Muscle layer of colon (tissue), 2 donors: ENCODE measurements at regions not wholly inside any gene's neighbourhood (a gene's known extent, or its start where the extent isn't known, plus 50 kb on each side); places are given as distances from the start of the nearest gene placed in this dataset.

Experiments used
- H3K27ac ChIP-seq: one replicate; pipeline ENCODE4 v1.7.0; 2013; ENCODE audit warnings: low read depth, mild to moderate bottlenecking, low read length, moderate library complexity
- H3K27me3 ChIP-seq, 2 donors: one replicate each; pipeline ENCODE4 v1.7.0; 2013; ENCODE audit warnings: low read length in 2 of 2, mild to moderate bottlenecking in 2 of 2; ENCODE audit not compliant: insufficient read depth in 2 of 2, control insufficient read depth in 1 of 2
- H3K36me3 ChIP-seq: one replicate; pipeline ENCODE4 v1.7.0; 2013; ENCODE audit warnings: mild to moderate bottlenecking, low read length; ENCODE audit not compliant: insufficient read depth
- H3K4me1 ChIP-seq: one replicate; pipeline ENCODE4 v1.7.0; 2013; ENCODE audit warnings: mild to moderate bottlenecking, low read length; ENCODE audit not compliant: insufficient read depth
- H3K4me3 ChIP-seq, 2 donors: one replicate each; pipeline ENCODE4 v1.7.0; 2013; ENCODE audit warnings: low read length in 2 of 2, low read depth in 1 of 2, mild to moderate bottlenecking in 1 of 2, moderate library complexity in 1 of 2
- H3K9ac ChIP-seq: one replicate; pipeline ENCODE4 v1.7.0; 2013; ENCODE audit warnings: low read length
- H3K9me3 ChIP-seq: one replicate; pipeline ENCODE4 v1.7.0; 2013; ENCODE audit warnings: mild to moderate bottlenecking, low read length
- donor health status: abdominal sarcoma.
- donor health status: Adenocarcinoma of cecum.

GRCh38 chr5:171646102-171647042, 139.2 kb upstream of the SMIM23 start:
- H3K27ac ChIP-seq = no peak overlapping the region
- no peak overlapping the region for H3K9ac ChIP-seq
- no peak overlapping the region for H3K4me3 ChIP-seq
- peaks cover 0 to 18% of the 10 kb centered on the region in 2 donors for H3K27me3 ChIP-seq
- no peaks in the 10 kb centered on the region for H3K36me3 ChIP-seq
- no peaks in the 10 kb centered on the region for H3K9me3 ChIP-seq
- no peaks in the 10 kb centered on the region for H3K4me1 ChIP-seq

DNA sequence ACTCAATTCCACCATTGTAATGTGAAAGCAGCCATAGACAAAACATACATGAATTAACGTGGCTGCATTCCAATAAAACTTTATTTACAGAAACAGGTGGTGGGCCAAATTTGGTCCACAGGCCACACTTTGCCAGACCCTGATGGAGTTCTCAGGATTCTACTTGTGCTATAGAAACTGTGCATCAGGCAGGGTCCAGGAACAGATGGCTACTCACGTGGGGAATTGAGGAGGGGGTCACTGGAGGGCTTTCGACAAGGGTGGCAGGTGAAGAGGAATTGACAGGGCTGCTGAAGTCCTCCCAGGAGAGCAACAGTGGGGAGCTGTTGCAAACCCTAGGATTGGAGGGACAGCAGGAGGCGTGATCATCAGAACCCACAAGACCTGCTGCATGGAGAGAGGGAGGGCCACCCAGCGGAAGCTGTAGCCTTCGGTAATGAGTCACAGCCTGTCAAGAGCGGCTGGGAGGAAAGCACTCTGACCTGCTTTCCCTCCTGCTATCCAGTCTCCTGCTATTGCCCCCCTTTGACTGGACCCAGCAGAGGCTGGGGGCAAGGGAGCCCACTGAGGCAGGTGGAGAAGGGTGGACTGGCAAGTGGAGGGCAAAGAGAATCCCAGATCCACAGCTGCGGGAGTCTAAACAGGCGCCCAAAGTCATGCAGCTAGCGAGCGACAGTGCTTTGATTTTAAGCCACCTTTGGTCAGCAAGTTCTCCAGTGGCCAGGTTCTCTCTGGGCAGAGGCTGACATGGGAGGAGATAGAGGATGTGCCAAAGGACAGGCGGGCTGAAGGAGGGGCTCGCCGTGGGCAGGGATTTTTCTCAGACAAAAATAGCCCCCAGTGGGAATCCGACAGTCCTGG, 138.3 kb upstream of the SMIM23 start:
- Histone ChIP-seq H3K4me3 (no peak overlapping the region), H3K27ac (no peak overlapping the region)

GRCh38 chr5:171647904-171648260, 137.7 kb upstream of the SMIM23 start:
- Histone ChIP-seq H3K9me3 (no peaks in the 10 kb centered on the region), H3K27ac (no peak overlapping the region), H3K27me3 (peaks cover 0 to 18% of the 10 kb centered on the region in 2 donors), H3K4me3 (no peak overlapping the region), H3K4me1 (no peaks in the 10 kb centered on the region), H3K9ac (no peak overlapping the region), H3K36me3 (no peaks in the 10 kb centered on the region)

More for the DNA sequence above, 138.3 kb upstream of the SMIM23 start:
- H3K9me3 ChIP-seq = no peaks in the 10 kb centered on the region
- H3K4me1 ChIP-seq = no peaks in the 10 kb centered on the region
- H3K36me3 ChIP-seq = no peaks in the 10 kb centered on the region
- peaks cover 0 to 18% of the 10 kb centered on the region in 2 donors for H3K27me3 ChIP-seq
- H3K9ac ChIP-seq = no peak overlapping the region

DNA sequence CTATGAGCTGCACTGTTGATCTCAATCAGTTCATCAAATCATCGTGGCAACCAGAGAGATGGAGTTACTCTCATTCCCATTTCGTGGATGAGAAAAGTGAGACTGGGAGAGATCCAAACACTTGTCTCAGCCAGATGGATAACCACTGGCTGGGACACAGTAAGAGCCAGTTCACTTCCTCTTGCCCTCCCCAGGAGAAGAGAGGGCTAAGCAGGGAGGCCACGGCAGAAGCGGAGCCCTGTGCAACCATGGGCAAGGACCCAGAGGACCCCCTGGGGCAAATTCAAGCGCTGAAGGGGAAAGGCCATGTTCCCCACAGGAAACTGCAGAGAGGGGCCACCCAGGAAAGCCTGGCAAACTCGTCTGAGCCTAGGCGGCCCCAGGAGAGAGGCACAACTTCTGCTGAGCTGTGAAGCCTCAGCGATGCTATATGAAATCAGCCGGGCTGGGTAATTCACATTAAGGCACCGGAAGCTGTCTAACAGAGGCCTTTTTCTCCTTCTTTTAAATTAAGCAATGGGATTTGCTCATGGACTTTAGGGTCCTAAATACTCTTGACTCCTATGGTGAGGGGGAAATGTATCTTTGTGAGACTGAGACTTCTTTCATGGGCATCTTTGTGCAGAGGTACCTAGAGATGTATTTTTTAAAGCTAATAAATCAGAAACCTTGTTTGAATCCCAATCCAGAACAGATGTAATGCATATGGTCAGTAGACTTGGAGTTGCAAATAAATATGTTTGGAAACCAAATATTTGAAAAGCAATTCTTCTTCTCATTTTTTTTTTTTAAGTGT, 137.1 kb upstream of the SMIM23 start:
- no peaks in the 10 kb centered on the region for H3K9me3 ChIP-seq
- H3K36me3 ChIP-seq = no peaks in the 10 kb centered on the region
- H3K4me1 ChIP-seq = no peaks in the 10 kb centered on the region
- H3K9ac ChIP-seq = no peak overlapping the region
- no peak overlapping the region for H3K4me3 ChIP-seq
- peaks cover 0 to 18% of the 10 kb centered on the region in 2 donors for H3K27me3 ChIP-seq
- H3K27ac ChIP-seq = no peak overlapping the region

GRCh38 chr5:171649075-171649401, 136.6 kb upstream of the SMIM23 start:
- peaks cover 0 to 18% of the 10 kb centered on the region in 2 donors for H3K27me3 ChIP-seq
- H3K4me1 ChIP-seq = no peaks in the 10 kb centered on the region
- H3K4me3 ChIP-seq = no peak overlapping the region
- no peak overlapping the region for H3K27ac ChIP-seq
- H3K36me3 ChIP-seq = no peaks in the 10 kb centered on the region
- H3K9ac ChIP-seq = no peak overlapping the region
- no peaks in the 10 kb centered on the region for H3K9me3 ChIP-seq

DNA sequence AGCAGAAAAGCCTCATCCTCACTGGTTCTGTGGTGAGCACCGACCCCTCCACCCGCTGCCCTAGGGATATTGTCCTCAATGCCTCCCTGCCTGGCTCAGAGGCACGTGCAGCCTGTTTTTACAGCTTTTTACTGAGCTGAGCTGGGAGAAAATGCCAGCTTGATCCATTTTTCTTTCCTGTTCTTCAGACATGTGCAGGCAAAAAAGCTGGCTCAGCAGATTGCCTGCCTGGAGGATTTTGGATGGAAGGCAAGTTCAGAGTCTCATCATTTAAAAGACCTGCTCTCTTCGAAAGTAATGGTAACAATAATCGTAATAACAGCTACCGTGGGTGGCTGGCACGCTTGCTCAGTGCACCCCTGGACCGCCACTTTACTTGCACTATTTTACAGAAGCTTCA, 135.0 kb upstream of the SMIM23 start:
- Histone ChIP-seq H3K27ac (no peak overlapping the region), H3K36me3 (no peaks in the 10 kb centered on the region), H3K9ac (no peak overlapping the region), H3K4me3 (no peak overlapping the region), H3K4me1 (no peaks in the 10 kb centered on the region), H3K9me3 (no peaks in the 10 kb centered on the region), H3K27me3 (peaks cover 0 to 18% of the 10 kb centered on the region in 2 donors)

- H3K9ac ChIP-seq = no peak overlapping the region
- H3K4me3 ChIP-seq = no peak overlapping the region
- no peak overlapping the region for H3K27ac ChIP-seq
- no peaks in the 10 kb centered on the region for H3K9me3 ChIP-seq
- H3K27me3 ChIP-seq = peaks cover 0 to 16% of the 10 kb centered on the region in 2 donors
- no peaks in the 10 kb centered on the region for H3K36me3 ChIP-seq
- H3K4me1 ChIP-seq = no peaks in the 10 kb centered on the region
Measured at GRCh38 chr5:171651102-171651501, 134.5 kb upstream of the SMIM23 start.

GRCh38 chr5:171654881-171655280, 130.7 kb upstream of the SMIM23 start:
- H3K9ac ChIP-seq = no peak overlapping the region
- no peaks in the 10 kb centered on the region for H3K9me3 ChIP-seq
- no peaks in the 10 kb centered on the region for H3K27me3 ChIP-seq
- no peak overlapping the region for H3K27ac ChIP-seq
- H3K36me3 ChIP-seq = no peaks in the 10 kb centered on the region
- no peaks in the 10 kb centered on the region for H3K4me1 ChIP-seq
- no peak overlapping the region for H3K4me3 ChIP-seq

GRCh38 chr5:171657473-171657872, 128.1 kb upstream of the SMIM23 start:
- Histone ChIP-seq H3K9me3 (no peaks in the 10 kb centered on the region), H3K27ac (no peak overlapping the region), H3K9ac (no peak overlapping the region), H3K4me3 (no peak overlapping the region), H3K4me1 (no peaks in the 10 kb centered on the region), H3K27me3 (no peaks in the 10 kb centered on the region), H3K36me3 (no peaks in the 10 kb centered on the region)

DNA sequence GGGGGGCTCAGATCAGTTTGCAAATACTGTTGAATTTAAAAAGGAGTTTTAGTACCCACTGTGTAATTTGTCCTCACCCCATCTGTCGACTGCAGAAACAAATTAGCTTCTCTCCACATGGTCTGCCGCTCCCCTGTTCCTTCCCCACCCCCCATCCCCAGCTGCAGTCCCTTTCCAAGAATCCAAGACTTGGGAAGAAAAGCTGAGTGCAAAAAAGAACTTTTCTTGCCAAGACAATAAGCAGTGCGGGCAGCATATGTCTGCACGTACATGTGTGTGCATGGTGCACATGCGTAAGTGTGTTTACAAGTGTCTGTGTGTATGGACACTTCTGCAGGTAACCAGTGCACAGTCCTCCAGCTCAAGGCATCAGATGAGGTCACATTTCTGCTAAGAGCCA, 125.7 kb upstream of the SMIM23 start:
- H3K27me3 ChIP-seq = no peaks in the 10 kb centered on the region
- H3K27ac ChIP-seq = no peak overlapping the region
- H3K9me3 ChIP-seq = no peaks in the 10 kb centered on the region
- H3K4me1 ChIP-seq = no peaks in the 10 kb centered on the region
- H3K36me3 ChIP-seq = no peaks in the 10 kb centered on the region
- no peak overlapping the region for H3K9ac ChIP-seq
- H3K4me3 ChIP-seq = no peak overlapping the region

GRCh38 chr5:171660434-171660833, 125.2 kb upstream of the SMIM23 start:
- no peaks in the 10 kb centered on the region for H3K9me3 ChIP-seq
- no peak overlapping the region for H3K27ac ChIP-seq
- no peaks in the 10 kb centered on the region for H3K4me1 ChIP-seq
- H3K27me3 ChIP-seq = no peaks in the 10 kb centered on the region
- no peak overlapping the region for H3K4me3 ChIP-seq
- no peak overlapping the region for H3K9ac ChIP-seq
- no peaks in the 10 kb centered on the region for H3K36me3 ChIP-seq
